ENCODE measurements at regions not wholly inside any gene's neighbourhood (a gene's known extent, or its start where the extent isn't known, plus 50 kb on each side); places are given as distances from the start of the nearest gene placed in this dataset.

DNA sequence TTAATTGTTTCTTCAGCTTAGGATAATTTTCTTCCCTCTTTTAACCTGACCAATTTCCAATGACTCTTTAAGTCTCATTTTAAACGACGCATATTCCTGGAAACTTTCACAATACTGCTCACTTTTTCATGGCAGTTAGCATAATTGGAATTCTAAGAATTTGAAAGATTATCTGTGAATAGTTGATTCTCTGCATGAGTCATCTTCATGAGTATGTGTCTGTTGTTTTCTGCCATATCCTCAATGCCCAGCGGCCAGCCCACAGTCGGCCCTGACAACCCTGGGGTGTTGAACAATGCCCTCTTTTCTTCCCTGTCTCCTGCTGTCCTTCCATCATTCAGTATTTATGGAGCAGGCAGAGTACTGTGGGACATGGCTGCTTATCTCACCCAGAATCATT, 554.2 kb downstream of the CDH26 start:
- peak; percentile 33 for DNase-seq (ENCODE audit: low read depth)

DNA sequence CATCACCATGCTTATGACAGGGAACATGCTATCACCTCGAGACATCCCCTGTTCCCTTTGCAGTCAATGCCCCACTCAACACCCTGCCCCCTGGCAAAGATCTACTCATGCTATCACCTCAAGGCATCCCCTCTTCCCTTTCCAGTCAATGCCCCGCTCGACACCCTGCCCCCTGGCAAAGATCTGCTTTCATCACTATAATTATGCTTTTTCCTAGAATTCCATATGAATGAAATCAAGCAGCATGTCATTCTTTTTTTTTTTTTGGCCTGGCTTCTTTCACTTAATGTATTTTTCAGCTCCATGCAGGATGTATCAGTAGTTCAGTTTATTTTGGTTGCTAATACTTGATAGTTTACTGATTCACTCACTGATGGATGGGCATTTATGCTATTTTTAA, 554.9 kb downstream of the CDH26 start:
- no peak for DNase-seq (ENCODE audit: low read depth)

DNA sequence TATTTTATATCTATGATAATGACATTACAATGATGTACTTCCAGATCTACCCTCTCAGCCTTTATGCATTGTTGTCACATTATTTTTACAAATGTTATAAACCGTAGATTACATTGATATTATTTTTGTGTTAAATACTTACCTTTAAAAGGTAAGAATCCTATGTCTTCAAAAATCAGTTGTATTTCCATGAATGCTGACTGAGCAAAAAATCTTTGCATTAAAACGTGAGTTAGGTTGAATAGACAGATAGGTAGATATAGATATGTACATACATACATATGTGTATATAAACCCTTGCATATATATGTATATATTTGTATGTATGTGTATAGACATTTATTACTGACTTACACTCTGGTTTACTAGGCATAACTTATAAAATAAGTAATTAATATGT, 558.2 kb downstream of the CDH26 start:
- DNase-seq (ENCODE audit: low read depth), result no peak

DNA sequence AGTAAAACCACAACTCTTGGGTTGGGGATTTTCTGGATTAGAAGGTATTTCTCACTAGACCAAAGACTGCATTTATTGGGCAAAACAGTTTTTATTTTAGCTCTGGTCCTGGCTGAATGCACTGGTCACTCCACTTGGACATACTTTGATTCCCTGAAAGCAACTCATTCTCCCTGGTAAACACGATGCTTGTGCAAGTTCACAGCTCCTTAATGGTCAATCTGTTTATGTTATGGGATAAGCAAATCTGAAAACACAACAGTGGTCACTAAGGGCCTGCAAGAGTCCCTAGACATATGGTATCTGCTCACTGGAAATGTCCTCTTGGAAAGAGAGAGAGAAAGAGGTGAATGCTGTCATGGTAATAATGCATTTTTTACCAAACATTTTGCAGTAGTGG, 559.8 kb downstream of the CDH26 start:
- DNase-seq (ENCODE audit: low read depth), result peak; percentile 18

DNA sequence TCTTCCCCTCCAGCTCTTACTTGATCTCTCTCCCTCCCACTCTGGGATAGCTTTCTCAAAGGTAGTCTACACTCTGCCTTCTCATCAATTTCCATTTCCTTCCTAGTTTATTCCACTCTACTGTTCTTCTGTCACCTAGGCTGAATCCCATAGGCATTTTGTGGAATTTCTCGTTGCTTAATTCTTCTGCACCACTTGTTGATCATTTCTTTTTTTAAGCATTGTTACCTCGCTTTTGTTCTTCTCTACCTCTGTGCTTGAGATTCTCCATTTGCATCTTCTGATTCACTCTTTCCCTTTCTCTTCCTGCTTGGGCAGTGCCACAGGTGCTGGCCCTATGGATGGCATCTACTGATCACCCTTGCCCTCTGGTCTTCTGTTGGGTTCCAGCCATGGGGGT, 567.2 kb downstream of the CDH26 start:
- no peak for DNase-seq (ENCODE audit: low read depth)

DNA sequence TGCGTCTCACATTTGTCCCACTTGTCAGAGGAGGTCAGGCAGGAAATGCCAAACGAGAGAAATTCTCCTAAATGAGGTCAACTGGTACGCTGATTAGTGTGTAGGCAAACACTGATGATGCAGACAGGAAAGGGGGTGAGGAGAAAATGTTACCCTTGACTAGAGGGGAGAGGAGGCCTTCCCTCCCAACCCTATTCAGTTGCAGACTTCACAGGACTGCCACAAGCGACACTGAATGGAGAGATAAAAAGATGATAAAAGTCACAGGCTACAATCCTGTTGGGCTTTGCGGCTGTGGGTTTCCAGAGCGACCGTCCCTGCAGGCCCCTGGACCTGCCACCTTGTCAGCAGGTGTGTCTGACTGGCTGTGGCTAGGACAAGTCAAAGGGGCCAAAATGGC, 569.4 kb downstream of the CDH26 start:
- DNase-seq (ENCODE audit: low read depth), result no peak

DNA sequence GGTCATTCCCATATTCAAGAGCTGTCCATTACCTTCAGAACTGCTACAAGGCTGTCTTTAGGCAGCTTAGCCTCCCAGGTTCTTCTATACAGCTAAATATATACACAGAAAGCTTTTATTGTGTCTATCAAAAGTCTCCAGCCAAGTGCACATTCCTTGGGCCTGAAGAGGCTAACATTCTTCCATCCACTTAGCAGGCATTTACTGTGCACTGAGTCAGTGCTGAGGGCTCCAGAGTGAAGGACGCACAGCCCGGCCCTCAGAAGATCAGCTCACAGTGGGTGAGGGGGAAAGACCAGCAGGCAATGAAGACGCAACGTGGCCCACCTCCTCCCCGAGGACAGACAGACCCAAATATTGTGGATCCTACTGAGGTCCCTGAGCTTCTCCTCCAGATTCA, 569.9 kb downstream of the CDH26 start:
- no peak for DNase-seq (ENCODE audit: low read depth)

DNA sequence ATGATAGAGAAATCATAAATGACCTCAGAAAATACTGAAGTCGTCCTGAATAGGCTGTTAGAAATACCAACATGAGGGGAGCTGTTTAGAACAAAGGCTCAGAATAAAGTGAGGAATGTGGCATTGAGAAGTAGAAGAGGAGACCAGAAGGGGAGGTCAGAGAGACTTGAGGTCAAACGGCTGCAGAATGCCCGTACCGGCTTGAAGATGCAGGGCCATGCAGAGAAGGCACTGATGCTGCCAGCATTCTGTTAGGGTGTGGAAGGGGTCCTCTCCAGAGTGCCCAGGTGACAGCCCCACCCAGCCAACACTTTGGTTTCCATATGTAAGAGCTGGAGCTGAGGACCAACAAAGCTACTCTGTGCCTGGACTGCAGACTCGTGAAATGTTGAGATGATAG, 570.9 kb downstream of the CDH26 start:
- no peak for DNase-seq (ENCODE audit: low read depth)

DNA sequence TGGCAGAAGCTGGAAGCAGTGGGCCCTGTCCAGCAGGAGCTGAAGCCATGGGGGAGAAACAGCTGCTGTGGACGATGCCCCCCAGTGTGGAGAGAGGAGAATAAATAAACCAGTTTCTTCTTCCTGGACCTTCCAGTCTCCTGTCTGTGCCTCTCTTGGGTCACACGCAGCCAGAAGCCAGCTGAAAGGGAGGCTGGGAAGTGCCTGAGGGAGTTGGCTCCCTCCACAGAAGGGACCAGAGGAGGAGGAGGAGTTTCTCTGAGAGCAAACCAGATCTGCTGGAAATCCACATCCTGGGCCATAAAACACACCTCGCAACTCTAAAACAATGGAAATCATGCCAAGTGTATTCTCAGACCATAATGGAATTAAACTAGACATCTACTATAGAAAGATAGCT, 577.0 kb downstream of the CDH26 start:
- no peak for DNase-seq (ENCODE audit: low read depth)

DNA sequence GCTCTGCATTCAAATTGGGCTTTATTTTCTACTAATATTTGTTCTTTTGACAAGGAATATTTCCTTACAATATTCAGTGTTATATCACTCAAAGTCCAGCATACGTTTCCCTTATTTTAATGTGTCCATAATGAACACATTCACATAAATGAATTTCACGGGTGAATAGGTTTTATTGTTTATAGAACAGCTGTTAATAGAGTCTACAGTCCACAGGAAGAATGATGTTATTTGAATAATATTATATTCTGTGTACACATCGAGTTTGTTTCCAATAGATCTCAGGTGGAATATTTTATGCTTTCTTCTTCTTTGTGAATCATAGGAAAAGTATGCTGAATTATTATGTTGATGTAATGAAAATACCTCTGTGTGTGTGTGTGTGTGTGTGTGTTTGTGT, 582.4 kb downstream of the CDH26 start:
- no peak for DNase-seq (ENCODE audit: low read depth)

DNA sequence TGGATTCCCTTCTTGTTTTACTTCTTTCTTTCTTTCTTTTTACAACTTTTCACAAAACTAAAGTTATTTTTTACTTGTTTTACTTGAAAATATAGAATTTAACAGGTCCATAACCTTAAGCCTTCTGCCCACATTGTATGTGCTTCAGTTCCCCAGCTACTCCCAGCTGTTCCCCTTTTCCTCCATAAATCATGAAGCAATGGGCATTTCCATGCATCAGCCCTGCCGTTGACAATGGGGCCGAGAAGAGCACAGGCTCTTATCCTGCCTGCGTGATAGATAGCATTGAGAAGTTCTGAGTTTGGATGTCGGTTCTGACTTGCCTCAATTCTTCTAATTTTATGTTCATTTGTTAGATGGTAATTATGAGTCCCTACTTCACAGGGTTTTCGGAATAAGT, 583.8 kb downstream of the CDH26 start:
- no peak for DNase-seq (ENCODE audit: low read depth)

DNA sequence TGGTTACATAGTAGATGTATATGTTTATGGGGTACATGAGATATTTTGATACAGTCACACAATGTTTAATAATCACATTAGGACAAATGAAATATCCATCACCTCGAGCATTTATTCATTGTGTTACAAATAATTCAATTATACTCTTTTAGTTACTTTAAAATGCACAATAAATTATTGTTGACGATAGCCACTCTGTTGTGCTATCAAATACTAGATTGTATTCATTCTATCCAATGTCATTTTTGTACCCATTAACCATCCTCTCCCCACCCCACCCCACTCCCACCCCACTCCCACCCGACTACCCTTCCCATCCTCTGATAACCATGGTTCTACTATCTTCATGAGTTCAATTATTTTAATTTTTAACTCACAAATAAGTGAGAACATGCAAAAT, 585.4 kb downstream of the CDH26 start:
- no peak for DNase-seq (ENCODE audit: low read depth)

DNA sequence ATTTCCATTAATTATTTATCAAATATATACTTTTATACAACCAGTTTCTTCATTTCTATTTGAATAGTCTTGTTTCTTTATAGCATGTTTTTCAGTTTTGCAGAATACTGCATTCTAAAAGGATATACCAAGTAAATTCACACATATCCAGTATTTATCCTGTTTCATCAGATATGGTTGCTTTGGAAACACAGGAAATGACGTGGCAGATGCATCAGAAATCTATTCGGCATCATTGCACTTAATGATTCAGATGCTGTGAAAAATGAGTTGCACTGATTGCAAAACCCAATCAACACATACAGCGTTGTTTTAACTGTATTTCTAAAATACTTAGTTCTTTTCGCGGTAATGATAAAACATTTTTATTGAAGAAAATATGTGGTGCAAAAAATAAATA, 594.9 kb downstream of the CDH26 start:
- no peak for DNase-seq (ENCODE audit: low read depth)

DNA sequence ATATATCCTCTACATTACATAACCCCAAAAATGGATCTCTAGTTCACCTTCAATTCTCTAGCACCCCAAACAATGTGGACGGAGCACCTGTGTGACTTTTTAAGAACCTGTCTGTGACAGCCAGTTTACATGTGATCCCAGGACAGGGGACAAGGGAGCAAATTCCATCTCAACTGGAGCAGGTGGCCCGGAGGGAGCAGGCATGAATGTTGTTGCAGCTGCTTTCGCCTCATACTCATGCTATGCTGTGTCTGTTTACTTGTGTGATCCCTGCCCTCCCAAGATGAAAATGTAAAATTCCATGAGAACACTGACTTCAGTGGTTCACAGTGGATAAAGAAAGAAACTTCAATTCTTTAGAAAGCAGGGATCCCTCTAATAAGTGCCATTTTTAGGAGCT, 600.3 kb downstream of the CDH26 start:
- no peak for DNase-seq (ENCODE audit: low read depth)

DNA sequence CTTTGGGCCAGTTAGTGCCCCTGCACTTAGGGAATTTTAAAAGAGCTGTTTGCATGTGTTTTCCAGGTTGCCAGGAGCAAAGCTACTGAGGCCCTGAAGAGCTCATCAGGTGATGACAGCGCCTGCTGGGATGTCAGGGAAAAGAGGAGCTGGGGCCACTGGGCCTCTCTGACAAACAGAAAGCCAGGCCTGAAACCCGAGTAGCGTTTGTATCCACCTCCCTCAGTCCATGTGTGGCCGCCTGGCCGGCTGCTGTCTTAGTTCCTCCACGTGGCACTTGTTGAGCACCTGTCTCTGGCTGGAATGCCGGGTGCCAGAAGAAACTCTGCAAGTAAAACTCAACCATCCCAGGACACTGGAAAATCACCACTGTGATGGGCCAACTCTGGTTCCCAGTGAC, 601.2 kb downstream of the CDH26 start:
- no peak for DNase-seq (ENCODE audit: low read depth)

DNA sequence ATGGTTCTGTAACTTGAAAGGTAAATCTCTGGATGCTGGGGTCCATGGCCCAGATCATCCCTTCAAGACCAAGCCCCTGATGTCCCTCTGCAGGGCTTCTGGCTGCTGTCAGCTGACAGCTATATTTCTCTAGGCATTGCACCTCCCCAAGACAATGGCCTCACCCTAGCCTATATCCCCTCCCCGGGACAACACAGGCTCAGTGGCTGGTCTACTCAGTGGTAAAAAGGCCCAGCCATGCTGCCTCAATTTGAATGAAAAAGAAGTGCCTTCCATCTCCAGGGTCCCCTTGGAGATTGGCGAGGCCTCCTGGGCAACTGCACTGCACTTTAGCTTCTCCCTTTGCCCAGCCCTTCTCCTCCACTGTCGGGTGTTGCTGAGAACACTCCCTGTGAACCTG, 602.8 kb downstream of the CDH26 start:
- DNase-seq (ENCODE audit: low read depth), result no peak

DNA sequence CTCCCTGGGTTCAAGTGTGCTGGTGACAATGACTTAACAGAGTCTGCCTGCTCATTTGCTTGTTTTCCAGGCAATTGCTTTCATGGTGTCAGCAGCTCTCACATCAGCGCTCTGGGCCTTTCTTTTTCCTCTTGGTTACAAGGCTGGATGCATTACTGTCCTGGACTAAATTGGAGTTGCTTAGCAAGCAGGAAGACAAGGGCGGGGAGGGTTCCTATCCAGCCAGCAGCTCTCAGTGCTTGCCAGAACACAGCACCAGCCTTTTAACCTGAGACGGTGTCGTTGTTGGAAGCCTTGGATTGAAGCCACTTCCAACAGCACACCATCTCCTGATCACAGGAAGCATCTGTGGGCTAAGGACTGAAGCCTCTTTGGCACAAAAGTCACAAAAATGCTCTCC, 606.9 kb downstream of the CDH26 start:
- no peak for DNase-seq (ENCODE audit: low read depth)

DNA sequence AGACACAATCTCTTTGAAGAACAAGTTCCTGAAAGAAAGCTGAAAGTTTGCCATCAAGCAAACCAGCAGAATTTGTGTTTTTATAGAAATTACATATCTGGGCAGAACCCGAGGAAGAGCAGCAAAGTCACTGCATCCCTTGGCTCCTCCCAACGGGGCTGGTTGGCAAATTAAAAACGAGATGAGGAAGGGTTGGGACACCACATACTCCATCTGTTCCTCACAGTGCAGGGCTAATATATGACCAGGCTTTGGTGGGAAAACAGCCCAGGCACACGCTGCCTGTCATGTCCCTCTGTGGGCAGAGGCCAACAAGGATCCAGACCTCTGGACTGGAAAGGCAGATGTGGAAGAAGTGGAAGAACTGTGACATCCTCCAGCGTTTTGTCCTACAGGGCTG, 607.3 kb downstream of the CDH26 start:
- no peak for DNase-seq (ENCODE audit: low read depth)

DNA sequence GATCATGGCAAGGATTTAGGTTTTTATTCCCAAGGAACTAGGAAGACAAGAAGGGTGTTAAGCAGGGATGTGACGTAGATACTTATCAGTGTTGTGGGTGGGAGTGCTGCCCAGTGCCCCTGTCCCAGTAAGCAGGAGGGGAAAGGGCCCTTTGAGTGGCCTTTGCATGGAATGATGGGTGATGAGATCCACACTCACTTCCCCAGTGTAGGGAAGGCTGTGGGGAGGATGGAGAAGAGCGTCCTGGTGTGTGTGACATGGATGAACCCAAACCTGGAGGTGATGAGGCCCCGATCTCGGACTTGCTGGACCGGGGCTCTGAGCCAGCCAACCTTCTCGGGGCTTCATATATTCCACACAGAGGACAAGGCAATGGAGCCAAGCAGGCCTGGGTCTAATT, 610.9 kb downstream of the CDH26 start:
- DNase-seq (ENCODE audit: low read depth), result no peak

DNA sequence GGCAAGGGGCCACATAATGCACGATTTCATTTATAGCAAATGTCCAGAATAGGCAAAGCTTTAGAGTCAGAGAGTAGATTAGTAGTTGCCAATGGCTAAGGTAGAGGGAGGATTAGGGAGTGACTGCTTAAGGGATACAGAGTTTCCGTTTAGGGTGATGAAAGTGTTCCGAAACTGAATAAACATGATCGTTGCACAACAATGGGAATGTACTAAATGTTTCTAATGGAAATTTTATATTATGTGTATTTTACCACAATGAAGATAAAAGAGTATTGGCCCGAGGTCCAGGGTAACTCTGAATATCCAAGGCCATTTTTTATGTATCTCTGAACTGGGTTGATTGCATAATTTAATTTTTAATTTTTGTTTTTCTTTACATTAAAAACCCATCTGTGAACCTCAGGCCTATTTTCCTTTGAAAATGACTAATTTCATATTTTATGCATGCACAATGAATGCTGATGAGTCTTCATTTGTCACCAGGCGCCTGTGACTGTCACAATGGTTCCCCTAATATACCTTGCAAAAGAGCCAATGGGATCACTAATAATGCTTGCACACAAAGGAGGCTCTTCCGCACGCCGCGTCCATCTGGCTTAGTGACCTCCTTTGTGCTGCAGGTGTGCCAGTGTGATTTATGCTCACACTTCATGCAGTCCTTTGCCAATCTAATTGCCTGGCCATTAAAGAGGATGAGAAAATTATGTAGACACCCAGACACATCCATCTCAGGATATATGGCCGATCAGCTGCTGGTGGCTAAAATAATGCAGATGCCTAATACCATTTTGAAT, 612.5 kb downstream of the CDH26 start:
- no peak for DNase-seq (ENCODE audit: low read depth)

DNA sequence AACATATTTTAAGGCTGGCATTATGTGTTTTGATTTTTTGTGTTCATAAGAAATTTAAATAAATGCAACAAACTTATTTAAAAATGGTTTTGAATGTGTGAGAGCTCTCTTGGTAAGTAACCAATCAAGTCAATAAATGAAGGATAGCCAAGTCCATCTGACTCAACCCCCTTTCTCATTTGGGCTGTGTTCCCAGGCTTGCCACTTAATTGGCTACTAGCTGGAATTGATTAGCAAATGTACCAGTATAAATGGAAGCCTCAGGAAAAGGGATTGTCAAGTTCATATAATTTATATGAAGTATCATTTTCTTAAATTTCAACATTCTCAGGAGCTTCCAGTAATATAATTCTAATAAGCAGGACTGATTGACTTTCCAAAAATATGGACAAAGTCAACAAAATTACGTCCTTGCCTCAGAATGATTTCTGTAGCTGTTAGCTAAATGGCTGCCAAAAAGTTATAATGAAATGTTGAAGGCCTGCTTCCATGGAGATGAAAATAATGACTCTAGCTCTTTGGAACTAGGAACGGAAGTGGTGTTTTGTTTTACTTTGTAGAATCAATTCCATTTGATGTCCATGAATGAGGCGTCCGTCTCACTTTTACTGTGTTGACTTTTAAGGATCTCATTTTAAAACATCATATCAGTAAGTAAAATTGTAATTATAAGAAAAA, 614.9 kb downstream of the CDH26 start:
- no peak for DNase-seq (ENCODE audit: low read depth)

DNA sequence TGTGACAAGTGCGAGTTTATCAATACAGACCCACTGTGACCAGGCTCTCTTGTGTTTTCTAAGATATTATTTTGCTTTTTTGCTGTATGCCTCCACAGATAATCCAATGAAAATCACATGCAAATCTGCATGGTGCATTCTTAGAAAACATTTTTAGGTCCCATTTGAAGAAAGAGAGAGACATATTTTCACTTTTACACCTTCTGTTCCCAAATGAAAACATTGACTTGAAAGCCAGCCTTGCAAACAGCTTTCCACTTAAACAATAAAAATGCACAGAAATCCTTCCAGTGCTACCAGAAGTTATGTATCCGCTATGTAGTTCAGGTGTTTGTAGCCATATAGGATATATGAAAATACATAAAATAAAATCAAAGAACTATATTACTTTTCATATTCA, 618.0 kb downstream of the CDH26 start:
- no peak for DNase-seq (ENCODE audit: low read depth)

DNA sequence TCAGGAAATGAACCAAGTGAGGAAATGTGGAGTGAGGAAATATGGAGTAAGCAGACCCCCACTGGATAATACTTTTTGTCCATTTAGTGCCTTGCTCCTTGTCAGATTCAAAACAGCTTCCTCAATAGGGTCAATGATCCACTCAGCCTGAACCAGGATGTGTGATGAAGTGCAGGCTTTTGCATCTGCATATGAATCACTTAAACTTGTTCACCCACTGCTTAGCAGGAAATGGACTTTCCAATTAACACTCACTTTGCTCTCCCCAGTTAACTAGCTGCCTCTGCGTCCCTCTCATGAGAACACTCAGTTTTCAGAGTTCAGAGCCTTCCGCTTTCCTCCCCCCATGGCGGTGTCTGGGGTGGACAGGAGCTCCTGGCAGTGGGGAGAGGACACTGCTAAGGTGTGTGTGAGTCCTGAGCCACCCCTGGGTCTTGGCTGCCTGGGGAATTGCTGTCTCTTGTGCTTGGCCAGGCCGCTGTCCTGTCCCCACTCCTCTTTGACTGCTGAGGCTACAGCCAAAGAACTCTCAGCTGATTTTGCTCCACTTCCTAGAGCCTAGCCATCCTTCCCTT, 621.8 kb downstream of the CDH26 start:
- DNase-seq (ENCODE audit: low read depth), result no peak

All from amniotic epithelial cell (primary cell).